ENCODE measurements at regions not wholly inside any gene's neighbourhood (a gene's known extent, or its start where the extent isn't known, plus 50 kb on each side); places are given as distances from the start of the nearest gene placed in this dataset.

- TF ChIP-seq POLR2A (IDR thresholded peaks at IDR 0.05) (no peak), CTCF (IDR thresholded peaks at IDR 0.05) (no peak)
Observed at GRCh38 chr21:35473496-35473895, 424.4 kb upstream of the RUNX1 start.

Data from upper lobe of left lung (tissue), 4 donors.